GM12873 (cell line): ENCODE measurements at regions not wholly inside any gene's neighbourhood (a gene's known extent, or its start where the extent isn't known, plus 50 kb on each side); places are given as distances from the start of the nearest gene placed in this dataset.

Experiments used
- TF ChIP-seq, protein P1 (sequence below): IDR thresholded peaks from 2 replicates; pipeline ENCODE4 v1.5.1; 2012; ENCODE audit warnings: low read depth, mild to moderate bottlenecking, moderate library complexity, low read length, control low read depth; ENCODE audit not compliant: insufficient read depth; ENCODE audit errors: missing control alignments

GRCh38 chr6:166005401-166005943 is 162.2 kb downstream of the TBXT start:
- TF ChIP-seq, protein P1, sequence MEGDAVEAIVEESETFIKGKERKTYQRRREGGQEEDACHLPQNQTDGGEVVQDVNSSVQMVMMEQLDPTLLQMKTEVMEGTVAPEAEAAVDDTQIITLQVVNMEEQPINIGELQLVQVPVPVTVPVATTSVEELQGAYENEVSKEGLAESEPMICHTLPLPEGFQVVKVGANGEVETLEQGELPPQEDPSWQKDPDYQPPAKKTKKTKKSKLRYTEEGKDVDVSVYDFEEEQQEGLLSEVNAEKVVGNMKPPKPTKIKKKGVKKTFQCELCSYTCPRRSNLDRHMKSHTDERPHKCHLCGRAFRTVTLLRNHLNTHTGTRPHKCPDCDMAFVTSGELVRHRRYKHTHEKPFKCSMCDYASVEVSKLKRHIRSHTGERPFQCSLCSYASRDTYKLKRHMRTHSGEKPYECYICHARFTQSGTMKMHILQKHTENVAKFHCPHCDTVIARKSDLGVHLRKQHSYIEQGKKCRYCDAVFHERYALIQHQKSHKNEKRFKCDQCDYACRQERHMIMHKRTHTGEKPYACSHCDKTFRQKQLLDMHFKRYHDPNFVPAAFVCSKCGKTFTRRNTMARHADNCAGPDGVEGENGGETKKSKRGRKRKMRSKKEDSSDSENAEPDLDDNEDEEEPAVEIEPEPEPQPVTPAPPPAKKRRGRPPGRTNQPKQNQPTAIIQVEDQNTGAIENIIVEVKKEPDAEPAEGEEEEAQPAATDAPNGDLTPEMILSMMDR, result no peak

DNA sequence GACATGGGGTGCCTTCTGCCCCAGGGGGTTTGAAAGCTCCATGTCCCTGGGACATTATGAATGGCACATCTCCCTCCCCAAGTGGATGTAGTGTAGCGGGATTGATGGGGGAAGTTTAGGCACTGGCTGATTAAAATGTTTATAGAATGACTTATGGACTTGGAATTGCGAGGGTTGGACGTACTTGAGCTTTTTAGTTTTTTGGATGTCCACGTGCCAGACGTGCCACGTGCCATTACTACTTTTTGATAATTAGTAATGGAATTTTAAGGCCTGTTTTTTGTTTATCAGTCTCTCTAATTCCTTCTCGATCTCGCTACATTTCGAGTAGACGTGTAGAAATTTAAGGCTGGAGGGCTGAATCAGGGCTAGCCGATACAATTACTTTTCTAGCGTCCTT is 162.8 kb downstream of the TBXT start:
- TF ChIP-seq, protein P1, result no peak

GRCh38 chr6:166004471-166004870 is 163.2 kb downstream of the TBXT start:
- TF ChIP-seq, protein P1, result no peak

DNA sequence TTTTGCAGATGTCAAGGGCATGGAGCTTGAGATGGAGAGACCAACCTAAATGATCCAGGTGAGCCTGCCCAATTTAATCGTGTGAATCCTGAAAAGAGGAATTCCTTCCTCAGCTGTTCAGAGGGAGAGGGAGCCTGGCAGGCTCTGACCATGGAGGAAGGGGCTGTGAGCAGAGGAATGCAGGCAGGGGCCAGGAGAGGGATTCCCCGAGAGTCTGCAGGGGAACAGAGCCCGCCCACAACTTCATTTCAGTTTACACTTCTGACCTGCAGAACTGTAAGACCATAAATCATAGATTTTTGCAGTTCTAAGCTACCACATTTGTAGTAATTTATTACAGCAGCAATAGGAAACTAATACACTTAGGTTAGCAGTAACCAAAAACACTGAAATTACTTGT is 164.1 kb downstream of the TBXT start:
- TF ChIP-seq, protein P1, result no peak

- TF ChIP-seq, protein P1, result no peak
Measured at GRCh38 chr6:166001359-166001758, 166.3 kb downstream of the TBXT start.

- TF ChIP-seq, protein P1, result no peak
Measured at GRCh38 chr6:165999279-165999678, 168.4 kb downstream of the TBXT start.

DNA sequence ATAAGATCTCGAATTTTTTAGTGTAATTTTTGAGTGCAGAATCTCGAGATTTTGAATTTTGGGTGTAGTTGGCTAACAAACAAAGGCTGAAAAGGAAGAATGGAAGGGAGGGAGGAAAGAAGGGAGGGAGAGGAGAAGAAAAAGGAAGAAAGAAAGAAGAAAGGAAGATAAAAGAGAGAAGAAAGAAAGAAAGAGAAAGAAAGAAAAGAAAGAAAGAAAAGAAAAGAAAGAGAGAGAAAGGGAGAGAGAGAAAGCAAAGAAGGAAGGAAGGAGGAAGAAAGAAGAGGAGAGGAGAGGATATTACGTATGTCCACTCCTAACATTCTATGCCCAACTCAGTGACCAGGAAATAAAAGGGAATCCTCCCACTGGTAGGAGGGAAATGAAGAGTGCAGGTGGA is 169.6 kb downstream of the TBXT start:
- TF ChIP-seq, protein P1, result no peak

GRCh38 chr6:165991341-165991740 is 176.3 kb downstream of the TBXT start:
- TF ChIP-seq, protein P1, result no peak
